GM18498 (cell line): ENCODE measurements at regions not wholly inside any gene's neighbourhood (a gene's known extent, or its start where the extent isn't known, plus 50 kb on each side); places are given as distances from the start of the nearest gene placed in this dataset.

ENCODE experiments used
- ATAC-seq: cut with Tn5 transposase; IDR thresholded peaks from one replicate; pipeline ENCODE4 v1.9.1; 2021; ENCODE audit warnings: mild to moderate bottlenecking, moderate library complexity; ENCODE audit not compliant: unreplicated experiment

DNA sequence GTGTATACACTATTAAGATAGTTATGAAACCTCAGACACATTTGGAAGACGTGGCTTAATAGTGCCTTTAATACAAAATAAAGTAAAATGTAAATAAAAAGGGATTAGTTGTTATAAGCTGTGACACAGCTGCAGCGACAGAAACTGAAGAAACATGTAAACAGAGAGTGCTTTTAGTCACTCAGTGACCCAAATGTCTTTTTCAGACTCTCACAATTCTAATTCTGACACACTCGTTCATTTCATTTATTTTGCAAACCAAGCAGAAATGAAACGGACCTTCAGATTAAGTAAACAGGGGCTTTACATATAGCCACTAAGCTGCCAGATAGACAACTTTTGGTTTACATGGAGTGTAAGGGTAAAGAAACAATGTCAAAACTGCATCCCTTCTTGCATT lies 181.0 kb upstream of the ETAA1 start:
- no peak for ATAC-seq

DNA sequence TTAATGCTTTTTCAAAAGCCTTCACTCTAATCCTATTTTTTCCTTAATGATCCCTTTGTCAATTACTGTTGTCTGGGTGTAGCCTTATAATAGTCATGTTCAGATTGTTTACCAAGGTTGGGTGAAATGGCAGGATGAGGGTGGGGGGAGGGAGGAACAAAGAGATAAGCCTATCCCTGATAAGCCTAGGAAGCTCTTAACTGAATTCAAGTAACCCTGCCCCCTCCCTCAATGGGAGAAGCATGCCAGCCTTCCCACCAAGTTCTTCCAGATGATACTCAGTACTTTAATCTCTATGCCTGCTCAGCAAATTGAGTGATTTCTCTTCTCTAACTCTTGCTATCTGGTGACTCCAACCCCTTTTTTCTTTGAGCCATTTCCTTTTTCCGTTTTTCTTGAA lies 180.3 kb upstream of the ETAA1 start:
- ATAC-seq: no peak

DNA sequence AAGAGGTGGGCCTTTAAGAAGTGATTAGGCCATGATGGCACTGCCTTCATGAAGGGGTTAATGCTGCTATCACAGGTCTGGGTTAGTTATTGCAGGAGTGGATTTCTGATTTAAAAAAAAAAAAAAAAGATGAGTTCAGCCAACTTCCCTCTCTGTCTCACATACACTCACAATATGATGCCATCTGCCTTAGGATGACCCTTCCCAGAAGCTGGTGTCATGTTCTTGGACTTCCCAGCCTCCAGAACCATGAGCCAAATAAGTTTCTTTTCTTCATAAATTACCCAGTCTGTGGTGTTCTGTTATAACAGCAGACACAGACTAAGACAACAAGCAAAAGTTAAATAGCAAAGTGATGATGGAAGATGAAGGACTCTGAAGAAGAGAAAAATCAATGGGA lies 179.7 kb upstream of the ETAA1 start:
- no peak for ATAC-seq

GRCh38 chr2:67218056-67218455 lies 179.1 kb upstream of the ETAA1 start:
- no peak for ATAC-seq

DNA sequence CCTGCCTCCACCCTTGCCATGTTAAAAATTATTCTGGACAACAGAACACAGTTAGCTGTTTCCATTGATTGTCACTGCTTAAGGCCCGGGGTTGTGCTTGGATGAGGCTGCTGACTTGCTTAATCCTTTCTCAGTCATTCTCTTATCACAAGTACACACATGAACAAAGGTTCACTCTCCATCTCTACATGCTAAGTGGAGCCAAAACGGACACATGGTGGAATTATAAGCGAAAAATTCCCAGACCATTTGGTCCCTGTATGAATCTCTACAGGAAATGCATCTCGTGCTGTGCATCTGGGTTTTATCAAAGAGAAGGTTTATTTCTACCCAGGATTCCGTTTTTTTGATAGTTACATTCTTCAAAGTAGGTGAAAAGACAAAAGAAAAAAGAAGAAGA lies 177.5 kb upstream of the ETAA1 start:
- no peak for ATAC-seq

DNA sequence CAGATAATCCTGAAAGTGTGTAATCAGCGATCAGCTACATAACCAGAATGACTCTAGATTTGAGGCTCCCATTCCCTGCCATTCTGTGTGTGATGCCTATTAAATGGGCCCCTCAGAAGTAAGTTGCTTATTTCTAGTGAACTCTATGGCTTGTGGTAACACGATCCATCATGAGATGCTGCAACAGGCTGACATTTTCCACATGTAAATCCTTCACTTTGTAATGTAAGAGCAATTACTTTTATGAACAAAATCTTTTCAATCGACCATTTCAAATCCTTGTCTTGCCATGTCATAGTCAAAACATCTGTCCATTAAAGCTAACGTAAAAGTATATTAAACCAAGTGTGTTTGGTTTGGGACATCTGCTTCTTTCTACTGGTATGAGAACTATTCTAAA lies 175.9 kb upstream of the ETAA1 start:
- ATAC-seq: no peak

- ATAC-seq: no peak
Observed at GRCh38 chr2:67225287-67225973, 171.7 kb upstream of the ETAA1 start.

- ATAC-seq: no peak
Observed at GRCh38 chr2:67229706-67230105, 167.4 kb upstream of the ETAA1 start.

DNA sequence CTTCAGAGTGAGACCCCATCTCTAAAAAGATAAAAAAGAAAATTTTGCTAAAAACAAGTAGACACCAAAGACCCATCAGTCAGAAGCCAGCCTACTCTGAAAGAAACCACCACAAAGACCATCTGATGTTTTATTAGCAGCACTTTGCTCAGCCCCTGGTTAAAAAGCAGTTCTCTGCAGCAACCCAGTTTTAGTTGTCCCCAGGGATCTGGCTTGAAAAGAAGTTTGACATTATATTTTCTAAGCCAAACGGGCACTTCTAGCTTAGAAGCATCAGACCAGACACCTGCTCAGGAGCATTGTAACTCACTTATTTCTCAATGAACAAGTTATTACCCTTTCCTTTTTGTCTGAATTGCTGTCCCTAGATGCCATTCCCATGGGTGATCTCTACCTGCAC lies 164.2 kb upstream of the ETAA1 start:
- no peak for ATAC-seq

GRCh38 chr2:67234440-67234839 lies 162.7 kb upstream of the ETAA1 start:
- ATAC-seq: no peak

DNA sequence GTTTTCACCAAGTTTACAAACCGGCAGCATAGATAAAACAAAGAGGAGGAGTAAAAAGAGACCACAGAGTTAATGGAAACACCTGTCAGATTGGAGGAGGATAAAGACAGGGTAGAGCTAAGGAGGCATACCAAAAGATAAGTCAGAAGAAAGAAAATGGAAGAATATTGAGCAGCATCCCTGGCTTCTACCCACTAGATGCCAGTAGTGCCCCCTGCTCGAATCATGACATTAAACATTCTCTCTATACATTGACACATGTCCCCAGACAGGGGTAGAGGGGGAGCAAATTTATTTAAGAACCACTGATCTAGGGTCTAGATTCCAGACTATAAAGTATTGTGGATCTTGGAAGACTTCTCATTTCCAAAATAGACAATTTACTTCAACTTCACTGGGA lies 159.8 kb upstream of the ETAA1 start:
- ATAC-seq: no peak

DNA sequence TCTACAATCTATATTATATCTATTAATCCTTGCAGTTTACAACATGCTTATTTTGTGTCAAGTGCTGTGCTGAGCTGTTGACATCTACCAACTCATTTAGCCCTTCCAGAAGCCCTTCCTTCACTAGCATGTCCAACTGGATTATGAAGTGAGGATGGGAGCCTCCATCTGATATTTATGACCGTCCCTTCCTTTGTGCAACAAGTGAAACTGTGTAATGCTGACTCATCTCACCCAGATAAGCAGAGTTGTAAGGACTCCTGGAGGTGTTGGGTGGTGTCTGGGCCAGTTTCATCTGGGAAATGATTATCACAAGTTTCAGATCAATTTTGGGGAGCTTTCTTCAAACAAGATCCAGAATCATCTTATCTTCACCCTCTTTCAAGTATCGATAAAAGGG lies 156.6 kb upstream of the ETAA1 start:
- no peak for ATAC-seq

DNA sequence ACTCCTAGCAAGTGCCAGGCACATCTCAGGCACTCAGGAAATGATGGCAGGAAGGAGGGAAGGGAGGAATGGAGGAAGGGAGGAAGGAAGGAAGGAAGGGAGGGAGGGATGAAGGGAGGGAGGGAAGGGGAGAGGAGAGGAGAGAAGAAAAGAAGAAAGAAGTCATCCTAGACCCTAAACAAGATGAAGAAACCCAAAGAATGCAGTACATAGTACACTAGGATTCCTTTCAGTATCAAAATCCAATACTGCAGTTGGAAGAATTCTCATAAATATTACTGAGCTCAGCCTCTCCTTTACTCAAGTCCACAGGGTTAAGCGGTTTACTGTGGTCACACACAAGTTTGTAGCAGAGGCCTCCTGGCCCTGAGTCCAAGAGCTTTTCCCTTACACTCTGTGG lies 155.7 kb upstream of the ETAA1 start:
- ATAC-seq: no peak

- ATAC-seq: no peak
Observed at GRCh38 chr2:67242456-67242855, 154.7 kb upstream of the ETAA1 start.

DNA sequence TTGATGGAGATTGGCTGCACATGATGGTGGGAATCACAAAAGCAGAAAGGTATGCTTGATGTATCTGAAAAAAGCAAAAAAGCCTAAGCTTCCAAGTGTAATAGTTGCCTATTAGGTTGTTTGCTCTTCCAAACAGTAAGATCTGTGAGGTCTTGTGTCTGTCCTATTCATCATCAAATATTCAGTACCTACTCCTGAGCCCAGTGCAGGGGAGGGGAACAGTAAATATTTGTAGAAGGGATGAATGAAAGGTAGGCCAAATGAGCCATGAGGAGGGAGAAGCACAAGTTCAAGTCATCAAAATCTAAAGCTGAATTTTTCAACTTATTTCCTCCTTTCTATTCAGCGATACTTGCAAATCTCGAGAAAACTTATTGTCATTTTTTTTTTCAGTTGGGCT lies 153.2 kb upstream of the ETAA1 start:
- no peak for ATAC-seq

DNA sequence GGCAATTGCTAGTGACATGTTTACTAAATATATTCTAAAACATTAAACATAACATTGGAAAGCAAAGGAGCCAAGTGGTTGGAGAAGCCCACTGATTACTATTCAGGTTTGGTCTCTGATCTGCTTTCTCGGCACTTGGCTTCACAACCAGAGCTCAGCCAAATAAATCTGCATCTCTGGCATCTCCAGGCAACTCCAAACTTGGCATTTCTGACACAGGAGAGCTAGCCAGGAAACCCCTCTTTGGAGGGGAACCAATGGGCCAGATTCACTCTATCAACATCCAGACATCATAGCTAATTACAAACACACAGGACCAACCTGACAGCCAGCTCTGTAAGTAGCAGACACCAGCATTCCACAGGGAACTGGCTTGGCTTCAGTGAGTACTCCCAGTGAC lies 150.3 kb upstream of the ETAA1 start:
- no peak for ATAC-seq

- no peak for ATAC-seq
Observed at GRCh38 chr2:67251741-67252140, 145.4 kb upstream of the ETAA1 start.

GRCh38 chr2:67255933-67256615 lies 141.1 kb upstream of the ETAA1 start:
- no peak for ATAC-seq

DNA sequence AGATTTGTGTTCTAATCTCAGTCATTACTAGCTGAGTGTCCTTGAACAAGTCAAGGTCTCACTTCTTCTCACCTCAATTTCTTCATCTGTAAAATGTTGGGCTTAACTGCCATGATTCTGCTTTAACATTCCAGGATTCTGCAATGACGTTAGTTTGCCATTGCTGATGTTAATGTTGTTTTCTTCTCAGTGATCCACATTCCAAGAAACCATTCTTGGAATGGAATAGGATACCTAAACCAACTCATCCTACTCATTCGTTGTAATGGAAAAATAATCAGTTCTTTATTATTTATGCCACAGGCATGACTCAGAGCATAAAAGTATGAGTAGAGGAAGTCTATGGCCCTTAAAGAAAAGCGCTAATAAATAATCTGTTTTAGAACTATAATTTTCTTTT lies 140.2 kb upstream of the ETAA1 start:
- no peak for ATAC-seq

DNA sequence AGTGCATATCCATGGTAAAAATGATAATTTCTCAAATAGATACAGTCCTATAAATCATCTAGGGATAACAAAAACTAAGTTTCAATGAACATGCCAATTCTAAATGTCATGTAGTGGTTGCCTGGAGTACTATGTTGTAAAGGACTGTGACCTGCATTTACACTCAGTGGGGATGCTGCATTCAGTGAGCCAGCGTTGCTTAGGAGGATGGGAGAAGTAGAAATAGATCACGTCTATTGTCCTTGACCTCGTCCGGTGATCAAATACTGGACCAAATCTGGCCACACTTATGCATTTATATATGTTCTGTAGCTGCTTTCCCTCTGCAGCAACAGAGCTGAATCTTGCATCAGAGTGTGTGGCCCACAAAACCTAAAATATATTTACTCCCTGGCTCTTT lies 139.0 kb upstream of the ETAA1 start:
- ATAC-seq: no peak

DNA sequence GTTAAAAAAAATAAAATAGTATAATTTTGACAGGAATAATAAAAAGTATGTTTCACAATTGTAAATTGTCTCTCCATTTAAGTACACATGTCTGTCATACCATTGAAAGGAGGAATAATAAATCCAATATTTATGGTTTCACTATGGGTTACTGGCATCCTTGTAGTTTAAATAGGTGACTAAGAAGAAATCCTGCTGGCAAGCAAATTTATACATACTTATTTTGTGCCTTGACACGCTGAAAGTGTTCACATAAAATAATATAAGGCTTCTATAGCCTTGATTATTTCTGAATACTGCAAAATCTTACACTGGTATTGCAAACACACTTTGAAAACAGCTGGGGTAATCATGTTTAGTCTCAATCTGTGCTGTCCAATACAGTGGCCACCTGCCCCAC lies 138.3 kb upstream of the ETAA1 start:
- ATAC-seq: no peak

GRCh38 chr2:67259556-67260342 lies 137.4 kb upstream of the ETAA1 start:
- no peak for ATAC-seq
